ENCODE measurements at regions not wholly inside any gene's neighbourhood (a gene's known extent, or its start where the extent isn't known, plus 50 kb on each side); places are given as distances from the start of the nearest gene placed in this dataset.

DNA sequence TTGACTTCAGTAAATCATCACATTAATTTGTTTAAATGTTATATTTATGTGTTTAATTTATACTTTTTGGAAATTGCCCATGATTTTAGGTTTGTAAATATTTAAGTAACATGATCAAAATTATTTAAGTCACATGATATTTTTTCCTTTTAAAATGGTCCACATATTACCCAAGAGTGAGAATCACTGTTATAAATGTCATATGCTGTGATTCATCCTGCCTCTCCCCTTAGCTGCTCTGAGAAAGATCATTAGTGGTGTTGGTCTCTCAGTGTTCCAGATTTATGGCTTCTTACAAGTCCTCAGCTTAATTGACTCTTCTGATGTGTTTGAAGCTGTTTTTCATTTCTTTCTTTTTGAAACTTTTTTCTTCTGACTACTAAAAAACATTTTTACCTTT is 70.1 kb downstream of the SPANXN4 start:
- TF ChIP-seq TCF12 (IDR thresholded peaks at IDR 0.05; ENCODE audit: low read depth) (no peak), EP300 (IDR thresholded peaks at IDR 0.05; ENCODE audit: borderline replicate concordance) (no peak), TAF1 (IDR thresholded peaks at IDR 0.05; ENCODE audit: low read depth) (no peak), YY1 (IDR thresholded peaks at IDR 0.05; ENCODE audit: low read depth) (no peak), NFIC (IDR thresholded peaks at IDR 0.05) (no peak), TEAD4 (IDR thresholded peaks at IDR 0.05) (no peak), EGR1 (IDR thresholded peaks at IDR 0.05) (no peak), RAD21 (IDR thresholded peaks at IDR 0.05; ENCODE audit: low read depth) (no peak), CREB1 (IDR thresholded peaks at IDR 0.05; ENCODE audit: low read depth) (no peak), FOXM1 (IDR thresholded peaks at IDR 0.05; ENCODE audit: borderline replicate concordance, low read depth) (no peak)
- TF ChIP-seq, protein P1, sequence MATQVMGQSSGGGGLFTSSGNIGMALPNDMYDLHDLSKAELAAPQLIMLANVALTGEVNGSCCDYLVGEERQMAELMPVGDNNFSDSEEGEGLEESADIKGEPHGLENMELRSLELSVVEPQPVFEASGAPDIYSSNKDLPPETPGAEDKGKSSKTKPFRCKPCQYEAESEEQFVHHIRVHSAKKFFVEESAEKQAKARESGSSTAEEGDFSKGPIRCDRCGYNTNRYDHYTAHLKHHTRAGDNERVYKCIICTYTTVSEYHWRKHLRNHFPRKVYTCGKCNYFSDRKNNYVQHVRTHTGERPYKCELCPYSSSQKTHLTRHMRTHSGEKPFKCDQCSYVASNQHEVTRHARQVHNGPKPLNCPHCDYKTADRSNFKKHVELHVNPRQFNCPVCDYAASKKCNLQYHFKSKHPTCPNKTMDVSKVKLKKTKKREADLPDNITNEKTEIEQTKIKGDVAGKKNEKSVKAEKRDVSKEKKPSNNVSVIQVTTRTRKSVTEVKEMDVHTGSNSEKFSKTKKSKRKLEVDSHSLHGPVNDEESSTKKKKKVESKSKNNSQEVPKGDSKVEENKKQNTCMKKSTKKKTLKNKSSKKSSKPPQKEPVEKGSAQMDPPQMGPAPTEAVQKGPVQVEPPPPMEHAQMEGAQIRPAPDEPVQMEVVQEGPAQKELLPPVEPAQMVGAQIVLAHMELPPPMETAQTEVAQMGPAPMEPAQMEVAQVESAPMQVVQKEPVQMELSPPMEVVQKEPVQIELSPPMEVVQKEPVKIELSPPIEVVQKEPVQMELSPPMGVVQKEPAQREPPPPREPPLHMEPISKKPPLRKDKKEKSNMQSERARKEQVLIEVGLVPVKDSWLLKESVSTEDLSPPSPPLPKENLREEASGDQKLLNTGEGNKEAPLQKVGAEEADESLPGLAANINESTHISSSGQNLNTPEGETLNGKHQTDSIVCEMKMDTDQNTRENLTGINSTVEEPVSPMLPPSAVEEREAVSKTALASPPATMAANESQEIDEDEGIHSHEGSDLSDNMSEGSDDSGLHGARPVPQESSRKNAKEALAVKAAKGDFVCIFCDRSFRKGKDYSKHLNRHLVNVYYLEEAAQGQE (IDR thresholded peaks at IDR 0.05; ENCODE audit: low read depth) = no peak
- TF ChIP-seq, protein P2, sequence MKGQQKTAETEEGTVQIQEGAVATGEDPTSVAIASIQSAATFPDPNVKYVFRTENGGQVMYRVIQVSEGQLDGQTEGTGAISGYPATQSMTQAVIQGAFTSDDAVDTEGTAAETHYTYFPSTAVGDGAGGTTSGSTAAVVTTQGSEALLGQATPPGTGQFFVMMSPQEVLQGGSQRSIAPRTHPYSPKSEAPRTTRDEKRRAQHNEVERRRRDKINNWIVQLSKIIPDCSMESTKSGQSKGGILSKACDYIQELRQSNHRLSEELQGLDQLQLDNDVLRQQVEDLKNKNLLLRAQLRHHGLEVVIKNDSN (IDR thresholded peaks at IDR 0.05) = no peak

All from Ishikawa (cell line).